NCI-H345 treated with DMSO at 0.1 percent for 48 hours (cell line): ENCODE measurements at regions not wholly inside any gene's neighbourhood (a gene's known extent, or its start where the extent isn't known, plus 50 kb on each side); places are given as distances from the start of the nearest gene placed in this dataset.
"Not testable (repeated sequence)": the region's sequence is repeated elsewhere in the genome, so short reads cannot be mapped to it uniquely, and the experiment has no call there.

Experiments
- DNase-seq: peaks from one replicate; lab custom pipeline; 2025; ENCODE audit not compliant: unreplicated experiment; lab: John Stamatoyannopoulos, UW

- DNase-seq, result no peak
Observed at GRCh38 chr14:80056497-80056801, 154.9 kb downstream of the DIO2 start.

- DNase-seq, result peak; percentile 75
Observed at GRCh38 chr14:80055667-80056496, 155.4 kb downstream of the DIO2 start.

GRCh38 chr14:80055226-80055625 is 156.1 kb downstream of the DIO2 start:
- no peak for DNase-seq

GRCh38 chr14:80054020-80054419 is 157.3 kb downstream of the DIO2 start:
- DNase-seq, result no peak

- DNase-seq, result no peak
Observed at GRCh38 chr14:80049055-80049454, 162.2 kb downstream of the DIO2 start.

GRCh38 chr14:80047761-80048160 is 163.5 kb downstream of the DIO2 start:
- DNase-seq, result no peak

GRCh38 chr14:80037349-80037748 is 174.0 kb downstream of the DIO2 start:
- no peak for DNase-seq

- no peak for DNase-seq
Observed at GRCh38 chr14:80024417-80024816, 186.9 kb downstream of the DIO2 start.

GRCh38 chr14:80018476-80018875 is 192.8 kb downstream of the DIO2 start:
- DNase-seq, result not testable (repeated sequence)

- no peak for DNase-seq
Observed at GRCh38 chr14:80017795-80018194, 193.5 kb downstream of the DIO2 start.

- not testable (repeated sequence) for DNase-seq
Observed at GRCh38 chr14:80010245-80010644, 201.1 kb downstream of the DIO2 start.

GRCh38 chr14:80005561-80005960 is 205.7 kb downstream of the DIO2 start:
- DNase-seq, result no peak

GRCh38 chr14:80004871-80005270 is 206.4 kb downstream of the DIO2 start:
- no peak for DNase-seq

GRCh38 chr14:80003138-80003537 is 208.2 kb downstream of the DIO2 start:
- DNase-seq, result peak; percentile 37

GRCh38 chr14:79997509-79998208 is 213.6 kb downstream of the DIO2 start:
- no peak for DNase-seq

- DNase-seq, result no peak
Observed at GRCh38 chr14:79992407-79993198, 218.7 kb downstream of the DIO2 start.

- no peak for DNase-seq
Observed at GRCh38 chr14:79991866-79992265, 219.4 kb downstream of the DIO2 start.

- no peak for DNase-seq
Observed at GRCh38 chr14:79989990-79990389, 221.3 kb downstream of the DIO2 start.

GRCh38 chr14:79986251-79986650 is 225.1 kb downstream of the DIO2 start:
- no peak for DNase-seq

GRCh38 chr14:79972230-79972629 is 239.1 kb downstream of the DIO2 start:
- no peak for DNase-seq

- no peak for DNase-seq
Observed at GRCh38 chr14:79971330-79971729, 240.0 kb downstream of the DIO2 start.

- DNase-seq, result no peak
Observed at GRCh38 chr14:79967453-79967852, 243.9 kb downstream of the DIO2 start.
